Kidney (tissue), 13 donors: ENCODE measurements at regions not wholly inside any gene's neighbourhood (a gene's known extent, or its start where the extent isn't known, plus 50 kb on each side); places are given as distances from the start of the nearest gene placed in this dataset.
A peak's percentile ranks its signal among the peaks of the same experiment; 100 is the strongest.

Experiments used
- DNase-seq, 5 donors: peaks; one replicate each; pipeline ENCODE4 v3.0.0-alpha.2; 2013 to 2020
- FAIRE-seq: peaks from 2 replicates; lab custom pipeline; 2012; peaks lifted over from hg19 to GRCh38; lab: Jason Lieb, UNC
- H3K27ac ChIP-seq, 2 donors: one replicate each; pipeline ENCODE4 v1.7.0; 2013; ENCODE audit warnings: low read depth in 2 of 2, low read length in 2 of 2, inconsistent platforms in 1 of 2
- H3K27me3 ChIP-seq: one replicate; pipeline ENCODE4 v1.7.1; 2013; ENCODE audit warnings: low read length, inconsistent platforms; ENCODE audit not compliant: control insufficient read depth, insufficient read depth
- H3K36me3 ChIP-seq, 3 donors: one replicate each; pipeline versions ENCODE4 v1.7.0 to v1.7.1; 2013; ENCODE audit warnings: low read length in 3 of 3, control low read depth in 1 of 3, inconsistent platforms in 1 of 3; ENCODE audit not compliant: insufficient read depth in 3 of 3, control insufficient read depth in 2 of 3
- H3K4me1 ChIP-seq, 3 donors: one replicate each; pipeline versions ENCODE4 v1.7.0 to v1.7.1; 2013; ENCODE audit warnings: low read length in 3 of 3, inconsistent platforms in 1 of 3, low read depth in 1 of 3; ENCODE audit not compliant: control insufficient read depth in 2 of 3, insufficient read depth in 2 of 3
- H3K4me3 ChIP-seq, 3 donors: one replicate each; pipeline versions ENCODE4 v1.7.0 to v1.8.1; 2013; ENCODE audit warnings: low read length in 3 of 3, control low read depth in 1 of 3, inconsistent platforms in 1 of 3
- H3K9ac ChIP-seq, 3 donors: one replicate each; pipeline versions ENCODE4 v1.7.0 to v1.7.1; 2013; ENCODE audit warnings: low read length in 3 of 3, control low read depth in 1 of 3, inconsistent platforms in 1 of 3
- H3K9me3 ChIP-seq, 3 donors: one replicate each; pipeline versions ENCODE4 v1.7.0 to v1.7.1; 2013; ENCODE audit warnings: low read length in 3 of 3, control low read depth in 1 of 3, inconsistent platforms in 1 of 3; ENCODE audit not compliant: control insufficient read depth in 2 of 3, insufficient read depth in 1 of 3
- intact Hi-C: fragments of 100-400 bp; cut with DNase I; formaldehyde crosslinking; loops from one replicate; pipeline ENCODE4 v1.11.1; 2022
- TF ChIP-seq, protein P1 (sequence below): IDR thresholded peaks from 3 replicates; pipeline ENCODE4 v1.5.1; 2012; ENCODE audit warnings: mild to moderate bottlenecking, moderate library complexity, borderline replicate concordance; ENCODE audit not compliant: insufficient read depth; ENCODE audit errors: extremely low read depth
- donor health status: control.
- donor health status: control.
- donor health status: control.
- donor health status: control.
- donor health status: control.
- donor health status: DM: yes; HTN: yes; CAD: no.
- donor health status: Normal renal cell carcinoma (clear cell type).

GRCh38 chr10:120336911-120337540 is 120.0 kb upstream of the PLPP4 start:
- TF ChIP-seq, protein P1, sequence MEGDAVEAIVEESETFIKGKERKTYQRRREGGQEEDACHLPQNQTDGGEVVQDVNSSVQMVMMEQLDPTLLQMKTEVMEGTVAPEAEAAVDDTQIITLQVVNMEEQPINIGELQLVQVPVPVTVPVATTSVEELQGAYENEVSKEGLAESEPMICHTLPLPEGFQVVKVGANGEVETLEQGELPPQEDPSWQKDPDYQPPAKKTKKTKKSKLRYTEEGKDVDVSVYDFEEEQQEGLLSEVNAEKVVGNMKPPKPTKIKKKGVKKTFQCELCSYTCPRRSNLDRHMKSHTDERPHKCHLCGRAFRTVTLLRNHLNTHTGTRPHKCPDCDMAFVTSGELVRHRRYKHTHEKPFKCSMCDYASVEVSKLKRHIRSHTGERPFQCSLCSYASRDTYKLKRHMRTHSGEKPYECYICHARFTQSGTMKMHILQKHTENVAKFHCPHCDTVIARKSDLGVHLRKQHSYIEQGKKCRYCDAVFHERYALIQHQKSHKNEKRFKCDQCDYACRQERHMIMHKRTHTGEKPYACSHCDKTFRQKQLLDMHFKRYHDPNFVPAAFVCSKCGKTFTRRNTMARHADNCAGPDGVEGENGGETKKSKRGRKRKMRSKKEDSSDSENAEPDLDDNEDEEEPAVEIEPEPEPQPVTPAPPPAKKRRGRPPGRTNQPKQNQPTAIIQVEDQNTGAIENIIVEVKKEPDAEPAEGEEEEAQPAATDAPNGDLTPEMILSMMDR = peak; percentile 63
- Histone ChIP-seq H3K27me3 (no peaks in the 10 kb centered on the region), H3K9me3 (no peaks in the 10 kb centered on the region), H3K4me1 (no peaks in the 10 kb centered on the region), H3K27ac (no peak overlapping the region), H3K9ac (peak overlapping the region in 1 of 3 donors; percentile 3), H3K36me3 (no peaks in the 10 kb centered on the region), H3K4me3 (no peak overlapping the region)
- FAIRE-seq (no peak), DNase-seq (peak in 4 of 5 donors; percentile 49 to 71 (median 50))
- intact Hi-C loops = no loop called here

- FAIRE-seq (no peak), DNase-seq (peak in 2 of 5 donors; percentile 34 to 37)
- Histone ChIP-seq H3K4me1 (no peaks in the 10 kb centered on the region), H3K27me3 (no peaks in the 10 kb centered on the region), H3K27ac (no peak overlapping the region), H3K9me3 (no peaks in the 10 kb centered on the region), H3K4me3 (no peak overlapping the region), H3K36me3 (no peaks in the 10 kb centered on the region), H3K9ac (no peak overlapping the region)
- intact Hi-C loops = no loop called here
- TF ChIP-seq, protein P1 = no peak
These were observed 114.8 kb upstream of the PLPP4 start for GRCh38 chr10:120342115-120342714.

GRCh38 chr10:120345186-120345585 is 111.8 kb upstream of the PLPP4 start:
- intact Hi-C loops = no loop called here
- H3K27ac ChIP-seq = no peak overlapping the region
- TF ChIP-seq, protein P1 = no peak
- no peaks in the 10 kb centered on the region for H3K4me1 ChIP-seq
- no peak for DNase-seq
- no peaks in the 10 kb centered on the region for H3K36me3 ChIP-seq
- H3K9ac ChIP-seq = no peak overlapping the region
- no peak for FAIRE-seq
- H3K27me3 ChIP-seq = no peaks in the 10 kb centered on the region
- H3K9me3 ChIP-seq = no peaks in the 10 kb centered on the region
- H3K4me3 ChIP-seq = no peak overlapping the region
